ENCODE measurements at regions not wholly inside any gene's neighbourhood (a gene's known extent, or its start where the extent isn't known, plus 50 kb on each side); places are given as distances from the start of the nearest gene placed in this dataset.

DNA sequence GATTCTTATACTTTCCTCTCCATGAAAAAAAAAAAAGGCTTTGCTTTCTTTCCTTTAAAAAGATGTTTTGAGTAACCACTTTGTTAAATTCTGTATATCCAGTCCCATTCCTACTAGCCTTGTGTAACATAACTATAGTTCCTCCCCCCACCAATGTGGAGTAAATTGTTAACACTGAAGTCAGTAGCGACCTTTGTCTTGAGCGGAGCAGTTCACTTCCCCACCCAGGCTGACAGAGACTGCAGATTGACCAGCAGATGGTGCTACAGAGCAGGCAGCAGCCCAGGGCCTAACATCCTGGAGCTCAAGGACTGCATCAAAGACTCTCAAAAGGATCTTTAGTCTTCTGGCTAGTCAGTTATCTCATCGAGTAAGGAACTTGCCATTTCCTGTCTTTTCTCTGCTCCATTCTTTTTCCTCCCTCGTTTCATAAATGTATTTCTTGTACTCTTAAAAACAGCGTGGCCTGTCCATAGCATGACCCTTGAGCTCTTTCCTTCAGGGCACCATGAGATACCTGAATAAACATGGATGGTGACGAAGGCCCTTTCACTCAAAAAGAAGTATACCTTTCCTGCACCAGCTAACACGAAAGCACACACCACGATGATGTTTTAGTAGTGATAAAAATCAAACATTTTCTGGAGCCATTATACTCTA, 503.5 kb upstream of the PKN2 start:
- no peaks in the 10 kb centered on the region for H3K36me3 ChIP-seq (ENCODE audit: control insufficient read depth, insufficient read depth, low read length)
- DNase-seq (ENCODE audit: low read depth): no peak
- no peak overlapping the region for H3K4me3 ChIP-seq (ENCODE audit: low read depth, low read length)
- peak; percentile 98 for TF ChIP-seq CTCF (IDR thresholded peaks at IDR 0.05; ENCODE audit: insufficient read depth, low read length, poor library complexity, severe bottlenecking)
- H3K27me3 ChIP-seq (ENCODE audit: control insufficient read depth, insufficient read depth, low read length): no peaks in the 10 kb centered on the region

- H3K36me3 ChIP-seq (ENCODE audit: control insufficient read depth, insufficient read depth, low read length): no peaks in the 10 kb centered on the region
These were observed 497.2 kb upstream of the PKN2 start for GRCh38 chr1:88186911-88187310.

GRCh38 chr1:88188038-88188437, 496.0 kb upstream of the PKN2 start:
- no peak for DNase-seq (ENCODE audit: low read depth)

More at GRCh38 chr1:88186911-88187310, 497.2 kb upstream of the PKN2 start:
- Histone ChIP-seq H3K4me3 (ENCODE audit: low read depth, low read length) (no peak overlapping the region), H3K27me3 (ENCODE audit: control insufficient read depth, insufficient read depth, low read length) (no peaks in the 10 kb centered on the region)
- no peak for DNase-seq (ENCODE audit: low read depth)
- no peak for TF ChIP-seq CTCF (IDR thresholded peaks at IDR 0.05; ENCODE audit: insufficient read depth, low read length, poor library complexity, severe bottlenecking)

GRCh38 chr1:88189525-88189924, 494.5 kb upstream of the PKN2 start:
- no peak for DNase-seq (ENCODE audit: low read depth)
- H3K27me3 ChIP-seq (ENCODE audit: control insufficient read depth, insufficient read depth, low read length): no peaks in the 10 kb centered on the region
- no peak for TF ChIP-seq CTCF (IDR thresholded peaks at IDR 0.05; ENCODE audit: insufficient read depth, low read length, poor library complexity, severe bottlenecking)
- no peak overlapping the region for H3K4me3 ChIP-seq (ENCODE audit: low read depth, low read length)
- H3K36me3 ChIP-seq (ENCODE audit: control insufficient read depth, insufficient read depth, low read length): no peaks in the 10 kb centered on the region

More at GRCh38 chr1:88188038-88188437, 496.0 kb upstream of the PKN2 start:
- no peaks in the 10 kb centered on the region for H3K36me3 ChIP-seq (ENCODE audit: control insufficient read depth, insufficient read depth, low read length)
- no peaks in the 10 kb centered on the region for H3K27me3 ChIP-seq (ENCODE audit: control insufficient read depth, insufficient read depth, low read length)
- no peak for TF ChIP-seq CTCF (IDR thresholded peaks at IDR 0.05; ENCODE audit: insufficient read depth, low read length, poor library complexity, severe bottlenecking)
- no peak overlapping the region for H3K4me3 ChIP-seq (ENCODE audit: low read depth, low read length)

- no peaks in the 10 kb centered on the region for H3K36me3 ChIP-seq (ENCODE audit: control insufficient read depth, insufficient read depth, low read length)
These were observed 492.2 kb upstream of the PKN2 start for GRCh38 chr1:88191917-88192316.

More at GRCh38 chr1:88191917-88192316, 492.2 kb upstream of the PKN2 start:
- H3K27me3 ChIP-seq (ENCODE audit: control insufficient read depth, insufficient read depth, low read length): no peaks in the 10 kb centered on the region
- H3K4me3 ChIP-seq (ENCODE audit: low read depth, low read length): no peak overlapping the region
- TF ChIP-seq CTCF (IDR thresholded peaks at IDR 0.05; ENCODE audit: insufficient read depth, low read length, poor library complexity, severe bottlenecking): no peak
- DNase-seq (ENCODE audit: low read depth): no peak
